GM18517 (cell line): ENCODE measurements at regions not wholly inside any gene's neighbourhood (a gene's known extent, or its start where the extent isn't known, plus 50 kb on each side); places are given as distances from the start of the nearest gene placed in this dataset.
"Not testable (repeated sequence)": the region's sequence is repeated elsewhere in the genome, so short reads cannot be mapped to it uniquely, and the experiment has no call there.

ENCODE experiments used
- ATAC-seq: cut with Tn5 transposase; IDR thresholded peaks from one replicate; pipeline ENCODE4 v1.9.1; 2021; ENCODE audit warnings: mild to moderate bottlenecking, moderate library complexity; ENCODE audit not compliant: unreplicated experiment

GRCh38 chr6:4677011-4677750 lies 99.0 kb upstream of the CDYL start:
- no peak for ATAC-seq

- no peak for ATAC-seq
Observed at GRCh38 chr6:4676016-4676415, 100.2 kb upstream of the CDYL start.

- no peak for ATAC-seq
Observed at GRCh38 chr6:4675121-4675520, 101.1 kb upstream of the CDYL start.

- ATAC-seq: no peak
Observed at GRCh38 chr6:4673861-4674260, 102.3 kb upstream of the CDYL start.

GRCh38 chr6:4672772-4673171 lies 103.4 kb upstream of the CDYL start:
- no peak for ATAC-seq

GRCh38 chr6:4671587-4672115 lies 104.6 kb upstream of the CDYL start:
- no peak for ATAC-seq

GRCh38 chr6:4670824-4671409 lies 105.3 kb upstream of the CDYL start:
- no peak for ATAC-seq

- ATAC-seq: no peak
Observed at GRCh38 chr6:4670290-4670689, 105.9 kb upstream of the CDYL start.

GRCh38 chr6:4668271-4669179 lies 107.7 kb upstream of the CDYL start:
- ATAC-seq: no peak

- ATAC-seq: no peak
Observed at GRCh38 chr6:4667591-4667990, 108.6 kb upstream of the CDYL start.

- no peak for ATAC-seq
Observed at GRCh38 chr6:4666886-4667513, 109.2 kb upstream of the CDYL start.

- ATAC-seq: no peak
Observed at GRCh38 chr6:4665489-4666417, 110.5 kb upstream of the CDYL start.

GRCh38 chr6:4664911-4665310 lies 111.3 kb upstream of the CDYL start:
- no peak for ATAC-seq

GRCh38 chr6:4664117-4664626 lies 112.0 kb upstream of the CDYL start:
- ATAC-seq: no peak

- ATAC-seq: no peak
Observed at GRCh38 chr6:4662886-4663285, 113.3 kb upstream of the CDYL start.

- no peak for ATAC-seq
Observed at GRCh38 chr6:4661391-4661790, 114.8 kb upstream of the CDYL start.

GRCh38 chr6:4660377-4661321 lies 115.6 kb upstream of the CDYL start:
- ATAC-seq: no peak

- ATAC-seq: not testable (repeated sequence)
Observed at GRCh38 chr6:4659719-4660118, 116.5 kb upstream of the CDYL start.

- ATAC-seq: no peak
Observed at GRCh38 chr6:4658486-4658885, 117.7 kb upstream of the CDYL start.
